NCI-H2196 (cell line): ENCODE measurements at regions not wholly inside any gene's neighbourhood (a gene's known extent, or its start where the extent isn't known, plus 50 kb on each side); places are given as distances from the start of the nearest gene placed in this dataset.

Source experiments
- DNase-seq: peaks from one replicate; lab custom pipeline; 2025; ENCODE audit not compliant: unreplicated experiment; lab: John Stamatoyannopoulos, UW

DNA sequence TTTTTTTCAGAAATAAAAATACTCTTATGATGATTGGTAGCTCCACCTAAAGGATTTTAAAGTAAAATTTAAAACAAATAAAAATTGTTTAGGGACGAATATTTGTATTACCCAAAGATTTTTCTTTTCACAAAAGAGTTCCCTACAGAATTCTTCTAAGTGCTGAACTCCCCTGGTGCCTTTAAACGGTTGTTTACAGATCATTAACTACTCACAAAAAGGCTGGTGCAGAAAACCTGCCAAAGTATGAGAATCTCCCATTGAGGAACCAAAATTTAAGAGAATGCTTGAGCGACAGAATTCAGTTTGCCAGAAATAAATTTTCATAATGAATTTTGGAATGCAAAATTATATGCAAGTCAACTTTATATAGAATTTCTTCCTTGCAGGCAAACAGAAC lies 497.8 kb upstream of the NR2F2 start:
- no peak for DNase-seq

DNA sequence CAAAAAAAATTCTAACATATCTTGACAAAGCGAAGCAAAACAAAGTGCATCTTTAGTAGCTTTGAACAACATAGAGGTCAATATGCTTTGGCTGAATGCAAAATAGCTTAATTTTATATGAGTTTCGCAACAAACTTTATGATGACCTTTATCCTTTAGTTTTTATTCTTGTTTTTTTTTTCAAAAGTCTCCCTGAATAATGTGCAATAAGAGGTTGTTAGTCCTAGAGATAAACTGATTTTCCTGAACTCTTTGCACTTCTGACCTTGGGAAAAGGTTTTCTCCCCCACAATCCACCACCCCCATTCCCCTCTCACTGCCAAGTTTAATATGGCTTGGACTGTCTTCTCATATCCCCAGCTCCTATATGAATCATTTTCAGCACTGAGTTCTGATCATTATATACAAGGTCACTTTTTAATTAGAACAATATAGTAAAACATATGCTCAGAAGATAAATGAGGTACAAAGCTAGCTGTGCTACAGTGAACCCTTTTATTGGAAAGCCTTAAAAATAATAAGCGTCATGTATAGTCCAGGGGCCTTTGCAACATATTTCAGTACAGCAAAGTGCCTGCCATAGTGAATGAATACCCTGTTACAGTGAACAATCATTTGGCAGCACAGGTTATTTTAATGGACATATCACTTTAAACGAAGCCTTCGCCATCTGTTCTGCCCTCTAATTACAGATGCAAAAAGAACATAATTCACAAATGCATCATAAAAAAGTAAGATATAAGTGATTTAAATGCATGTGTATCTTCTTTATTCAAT lies 496.3 kb upstream of the NR2F2 start:
- no peak for DNase-seq

DNA sequence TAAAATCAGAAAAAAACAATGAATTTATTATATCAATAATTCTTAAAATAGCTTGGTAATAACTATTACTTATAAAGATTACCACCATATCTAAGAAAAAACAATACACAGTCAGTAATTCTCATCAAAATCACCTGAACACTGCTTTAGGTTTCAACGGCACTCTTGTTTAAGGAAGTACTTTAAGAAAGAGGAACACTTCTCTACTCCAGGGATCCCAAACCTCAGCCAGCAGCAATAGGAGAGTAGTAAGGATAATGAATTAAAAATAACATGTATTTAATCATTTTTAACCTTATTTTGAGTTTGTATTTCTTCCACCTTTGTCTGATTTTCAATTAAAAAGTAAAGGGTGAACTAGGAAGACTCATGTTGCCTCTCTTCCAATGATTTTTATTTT lies 494.0 kb upstream of the NR2F2 start:
- DNase-seq = no peak

DNA sequence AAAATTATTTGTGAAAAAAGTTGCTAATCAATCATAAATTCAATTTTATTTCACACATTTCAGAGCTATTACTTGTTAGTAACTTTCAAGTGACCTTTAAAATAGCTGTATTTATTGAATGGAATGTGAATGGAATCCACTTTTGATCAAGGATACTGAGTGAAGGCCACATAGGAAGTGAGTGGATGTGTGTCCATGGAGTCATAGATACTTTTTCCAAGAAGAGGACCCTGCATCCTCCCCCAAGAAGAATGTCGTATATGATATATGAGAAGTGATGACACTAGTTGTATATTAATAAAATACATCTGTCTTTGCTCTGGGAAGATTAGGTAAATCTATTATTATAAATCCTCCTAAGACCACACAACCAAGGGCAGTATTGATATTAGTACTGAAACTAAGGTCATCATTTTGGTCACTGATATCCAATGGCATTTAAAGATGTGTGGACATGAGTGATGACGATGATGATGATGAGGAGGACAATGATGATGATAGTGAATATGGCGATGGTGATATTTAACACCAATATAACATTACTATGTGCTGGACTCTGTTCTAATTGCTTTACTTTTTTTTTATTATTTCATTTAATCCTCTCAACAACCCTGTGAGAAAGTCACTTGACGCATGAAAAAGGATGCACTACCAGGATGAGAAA lies 493.0 kb upstream of the NR2F2 start:
- DNase-seq = no peak

GRCh38 chr15:95839367-95839782 lies 491.1 kb upstream of the NR2F2 start:
- no peak for DNase-seq

DNA sequence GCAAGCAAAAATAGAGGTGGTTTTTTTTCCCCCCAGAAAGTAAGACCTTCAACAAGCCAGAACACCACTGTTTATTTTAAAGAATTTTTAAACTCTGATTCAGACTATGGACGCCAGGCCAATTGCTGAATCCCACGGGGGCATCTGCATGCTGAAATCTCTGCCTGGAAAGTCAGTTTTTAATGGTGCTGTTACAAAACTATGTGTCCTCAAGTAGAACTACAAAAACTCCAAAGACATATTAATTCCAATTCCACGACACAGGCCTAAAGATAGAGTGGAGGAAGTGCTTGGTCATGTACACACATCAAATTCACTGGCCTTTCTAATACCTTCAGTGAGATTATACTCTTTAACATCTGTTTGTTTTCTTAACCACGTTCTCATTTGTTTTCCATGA lies 490.5 kb upstream of the NR2F2 start:
- no peak for DNase-seq

DNA sequence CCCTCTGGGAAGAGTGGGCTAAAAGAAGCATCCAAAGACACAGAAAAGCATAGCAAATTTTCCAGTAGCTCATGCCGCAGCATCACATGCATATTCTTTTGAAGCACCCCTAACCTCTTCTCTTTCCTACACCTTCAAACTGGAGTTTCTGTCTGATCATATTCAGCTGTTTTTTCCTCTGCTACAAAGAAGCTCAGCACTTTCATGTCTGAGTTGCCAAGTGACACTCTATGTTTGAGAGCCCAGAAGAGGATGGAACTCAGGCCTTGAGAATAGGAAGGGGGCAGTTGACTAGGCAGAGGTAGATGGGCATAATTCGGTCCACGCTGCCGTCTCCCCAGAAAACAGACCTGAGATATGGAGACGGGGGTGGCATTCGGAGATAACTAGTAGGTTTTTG lies 489.6 kb upstream of the NR2F2 start:
- no peak for DNase-seq

DNA sequence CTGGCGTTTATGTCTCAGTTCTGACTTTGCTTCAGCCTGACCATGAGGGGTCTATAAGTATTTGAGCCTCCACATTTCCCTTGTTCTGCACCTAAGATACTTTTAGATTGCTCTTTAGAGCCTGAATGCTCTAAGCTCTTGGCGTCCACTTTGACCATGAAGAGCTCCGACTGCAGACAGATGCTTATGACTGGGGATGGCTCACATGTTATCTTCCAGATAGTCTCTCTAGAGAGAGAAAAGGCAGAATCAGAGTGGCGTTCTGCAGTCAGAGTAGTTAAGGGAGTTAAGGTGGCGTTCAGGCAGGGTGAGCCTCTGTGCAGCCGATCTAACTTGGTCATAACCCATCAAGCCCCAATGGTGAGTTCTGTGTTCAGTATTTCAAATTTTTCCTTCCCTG lies 487.9 kb upstream of the NR2F2 start:
- no peak for DNase-seq

DNA sequence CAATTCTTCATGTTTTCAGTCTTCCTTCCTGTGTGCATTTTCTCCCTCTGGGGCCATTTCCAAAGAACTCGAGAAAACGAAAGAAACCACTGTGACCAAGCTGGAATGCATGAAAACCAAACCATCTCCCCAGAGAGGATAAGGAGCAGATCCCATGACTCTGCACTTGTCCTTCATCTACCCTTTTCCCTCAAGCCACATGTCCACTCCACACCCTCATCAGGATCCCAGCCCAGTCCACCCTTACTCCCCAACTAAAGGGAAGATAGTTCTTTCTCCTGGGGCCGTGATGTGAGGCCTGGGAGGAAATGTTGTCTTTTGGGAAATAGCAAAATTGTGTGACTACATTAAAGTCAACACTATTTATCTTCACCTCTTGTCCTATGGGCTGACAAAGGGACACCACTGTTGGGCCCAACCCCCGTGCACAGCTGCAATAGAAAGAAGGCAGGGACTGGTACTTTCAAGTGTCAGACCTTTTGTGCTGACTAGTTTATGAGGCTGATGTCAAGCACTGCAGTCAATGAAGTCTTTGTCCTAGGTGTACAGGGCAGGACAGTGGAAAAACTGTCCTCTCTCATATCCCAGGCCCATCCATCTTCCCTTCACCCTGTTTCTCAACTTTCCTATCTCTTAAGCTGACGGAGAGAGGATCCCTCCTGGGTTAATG lies 487.1 kb upstream of the NR2F2 start:
- DNase-seq = no peak

DNA sequence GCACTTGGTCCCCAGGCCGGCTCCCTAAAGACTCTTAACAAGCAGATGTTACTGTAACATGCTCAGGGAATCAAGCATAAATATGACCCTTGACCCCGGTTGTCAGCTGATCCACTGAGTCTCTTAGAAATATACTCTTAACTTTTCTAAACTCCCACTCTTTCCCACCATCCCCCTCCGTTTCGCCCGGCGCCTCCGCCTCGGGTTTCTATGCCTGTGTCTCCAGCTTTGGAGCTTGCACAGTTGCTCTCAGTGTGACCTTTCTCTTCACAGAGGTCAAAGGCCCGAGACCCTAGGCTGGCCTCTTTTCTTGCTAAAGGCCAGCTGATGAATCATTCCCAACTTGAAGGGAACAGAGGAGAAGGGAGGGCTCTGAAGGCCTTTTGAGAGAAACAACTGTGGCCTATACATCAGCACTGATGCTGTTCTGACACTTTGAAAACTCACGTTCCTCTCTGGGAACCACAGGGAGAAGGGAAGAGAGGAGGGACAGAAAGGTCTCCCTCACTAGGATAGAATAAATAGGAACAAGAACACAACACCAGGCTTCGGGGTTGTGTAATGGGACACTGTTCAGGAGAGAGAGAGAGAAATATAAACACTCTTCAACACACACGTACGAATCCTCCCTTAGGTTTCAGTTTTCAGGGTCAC lies 484.5 kb upstream of the NR2F2 start:
- DNase-seq = no peak

GRCh38 chr15:95848126-95848525 lies 482.4 kb upstream of the NR2F2 start:
- DNase-seq = no peak

DNA sequence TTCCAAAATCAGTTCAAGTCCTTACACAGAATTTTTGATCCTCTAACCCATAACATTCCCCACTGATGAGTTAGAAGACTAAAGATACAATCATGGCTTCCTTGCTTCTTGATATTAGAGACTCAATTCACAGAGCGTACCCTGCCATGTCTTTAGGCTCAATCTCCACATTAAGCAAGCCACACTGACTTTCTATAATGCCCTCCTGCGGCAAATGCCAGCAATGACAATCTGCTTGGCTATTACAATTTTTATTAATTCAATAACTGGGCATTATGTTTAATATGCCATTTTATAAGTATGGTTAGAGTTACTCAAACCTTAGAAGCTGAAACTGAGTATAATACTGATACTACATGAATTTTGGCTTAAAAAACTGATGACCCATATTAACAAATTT lies 479.7 kb upstream of the NR2F2 start:
- DNase-seq = no peak

DNA sequence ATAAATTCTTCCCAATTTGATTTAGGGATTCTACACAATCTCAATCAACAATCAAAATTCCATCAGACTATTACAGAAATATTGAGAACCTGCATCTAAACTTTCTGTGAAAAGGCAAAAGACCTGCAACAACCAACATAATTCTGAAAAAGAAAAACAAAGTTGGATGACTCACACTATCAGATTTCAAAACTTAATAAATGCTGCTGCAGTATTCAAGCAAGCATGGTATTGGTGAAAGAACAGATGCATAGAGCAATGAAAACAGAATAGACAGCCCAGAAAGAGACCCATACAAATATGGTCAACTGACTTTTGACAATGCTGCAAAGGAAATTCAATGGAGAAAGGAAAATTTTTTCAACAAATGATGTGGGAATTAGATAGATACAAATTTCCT lies 477.1 kb upstream of the NR2F2 start:
- no peak for DNase-seq

- DNase-seq = no peak
These were observed 473.3 kb upstream of the NR2F2 start for GRCh38 chr15:95857124-95857757.

DNA sequence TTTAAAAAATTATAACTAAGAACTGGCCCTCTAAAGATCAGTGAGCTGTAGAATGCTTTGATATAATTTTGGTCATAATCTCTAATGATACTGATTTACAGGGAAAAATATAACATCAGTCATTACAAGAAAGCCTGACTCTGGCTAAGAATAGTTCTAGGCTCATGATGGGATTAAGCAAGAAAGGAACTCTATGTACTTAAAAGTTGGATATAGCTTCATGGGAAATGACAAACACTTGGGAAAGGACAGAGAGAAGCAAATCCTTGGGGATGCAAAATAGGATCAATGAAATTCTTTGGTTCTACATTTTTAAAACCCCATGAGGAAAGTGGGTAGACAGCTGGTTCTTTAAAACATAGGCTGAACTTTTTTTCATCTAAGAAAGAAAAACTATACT lies 472.7 kb upstream of the NR2F2 start:
- DNase-seq = no peak

DNA sequence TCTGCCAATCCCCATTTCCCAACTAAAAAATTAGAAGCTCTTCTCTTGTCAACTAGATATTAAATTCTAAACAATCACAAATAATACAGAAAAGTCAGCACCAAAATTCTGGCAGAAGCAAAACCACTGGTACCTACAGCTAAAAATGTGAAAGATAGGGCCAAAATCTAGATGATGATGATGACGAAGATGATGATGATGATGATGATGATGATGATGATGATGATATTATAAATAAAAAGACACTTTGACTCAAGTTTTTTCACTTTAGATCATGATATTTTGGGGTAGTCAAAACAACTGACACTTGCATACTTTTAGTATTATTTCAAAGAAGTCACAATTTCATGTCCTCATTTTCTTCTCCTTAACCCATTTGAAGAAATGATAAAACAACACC lies 470.1 kb upstream of the NR2F2 start:
- DNase-seq = no peak

- DNase-seq = peak; percentile 31
These were observed 466.0 kb upstream of the NR2F2 start for GRCh38 chr15:95864467-95864886.

GRCh38 chr15:95865330-95865739 lies 465.2 kb upstream of the NR2F2 start:
- no peak for DNase-seq

DNA sequence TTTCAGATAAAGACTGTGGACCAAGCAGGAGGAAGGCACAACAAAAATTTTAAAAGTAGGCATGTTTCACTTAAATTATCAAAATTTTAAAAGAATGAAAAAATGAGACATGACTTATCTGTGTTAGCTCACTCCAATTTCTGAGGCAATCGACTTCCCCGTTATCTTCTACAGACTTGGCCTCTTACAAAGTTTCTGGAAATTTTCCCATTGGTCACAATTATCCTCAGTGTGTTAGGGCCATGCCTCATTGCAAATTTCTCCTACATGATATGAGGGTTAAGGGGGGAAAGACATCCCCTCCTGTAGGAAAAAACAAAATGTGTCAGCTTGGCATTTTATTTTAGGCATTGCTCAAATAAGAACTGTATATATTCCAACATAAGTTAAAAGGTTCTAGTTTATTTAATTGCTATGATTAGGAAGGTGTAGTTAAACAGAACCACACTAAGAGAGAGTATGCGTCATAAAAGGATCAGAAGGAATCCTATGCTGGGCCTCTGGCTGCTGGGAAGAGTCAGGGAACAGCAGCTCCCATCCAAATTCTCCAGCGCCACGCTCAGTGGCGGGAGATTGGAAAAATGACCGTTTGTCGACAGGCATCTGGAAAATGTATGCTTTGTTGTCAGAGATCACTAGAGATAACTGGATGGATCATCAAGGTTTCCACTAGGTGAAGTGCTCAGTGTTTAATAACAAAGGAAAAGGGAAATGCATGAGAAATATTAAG lies 463.6 kb upstream of the NR2F2 start:
- no peak for DNase-seq

GRCh38 chr15:95868450-95868849 lies 462.1 kb upstream of the NR2F2 start:
- no peak for DNase-seq

DNA sequence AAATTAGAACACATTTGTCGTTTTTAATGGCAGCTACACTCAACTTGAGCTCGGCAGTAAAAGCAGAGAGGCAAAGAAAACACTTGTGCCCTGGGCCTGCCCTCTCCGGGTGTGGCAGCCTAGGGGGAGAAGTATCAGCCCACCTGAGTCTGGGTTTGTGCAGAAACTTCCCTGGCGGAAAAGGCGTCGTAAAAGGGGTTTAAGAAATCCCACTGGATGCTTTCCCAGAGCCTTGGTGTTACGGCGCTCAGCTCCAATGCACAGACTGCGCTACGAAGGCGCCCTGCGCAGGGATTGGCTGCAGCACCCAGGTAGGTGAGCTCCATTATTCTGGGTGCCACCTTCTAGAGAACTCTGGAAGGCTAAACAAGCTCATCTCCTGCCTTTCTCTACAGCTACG lies 461.5 kb upstream of the NR2F2 start:
- no peak for DNase-seq
